ENCODE measurements at regions not wholly inside any gene's neighbourhood (a gene's known extent, or its start where the extent isn't known, plus 50 kb on each side); places are given as distances from the start of the nearest gene placed in this dataset.

DNA sequence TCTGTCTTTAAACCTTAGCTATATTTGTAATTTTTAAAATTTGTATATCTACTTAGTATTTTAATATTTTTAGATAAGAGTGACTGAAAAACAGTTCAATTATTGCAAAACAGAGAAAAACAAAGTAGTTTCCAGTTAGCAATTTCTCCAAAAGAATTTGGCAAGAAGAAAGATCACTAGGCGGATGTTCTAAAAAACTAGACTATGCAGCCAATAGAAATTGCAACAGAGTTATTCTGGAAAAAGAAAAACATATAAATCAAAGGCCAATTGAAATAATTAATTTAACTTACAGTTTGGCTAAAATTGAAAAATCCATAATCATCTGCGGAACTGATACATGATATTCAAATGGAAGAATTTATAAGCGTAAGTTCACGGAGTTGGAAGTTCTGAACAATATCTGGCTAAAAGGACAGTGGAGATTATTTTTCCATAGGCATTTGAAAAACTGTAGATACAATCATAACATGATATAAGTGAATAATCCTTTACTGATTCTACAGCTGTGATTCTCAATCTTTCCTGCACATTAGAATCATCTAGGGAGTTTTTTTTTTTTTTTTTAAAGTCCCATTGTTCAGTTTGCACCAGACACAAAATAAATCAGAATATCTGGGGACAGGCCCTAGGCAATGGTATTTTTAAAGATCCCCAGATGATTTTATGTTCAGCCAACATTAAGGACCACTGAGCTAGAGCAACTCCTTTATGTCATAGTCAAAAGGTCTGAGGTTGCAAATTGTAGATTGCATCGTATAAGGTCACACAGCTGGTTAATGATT, 605.1 kb upstream of the DAB2 start:
- DNase-seq, result no peak

DNA sequence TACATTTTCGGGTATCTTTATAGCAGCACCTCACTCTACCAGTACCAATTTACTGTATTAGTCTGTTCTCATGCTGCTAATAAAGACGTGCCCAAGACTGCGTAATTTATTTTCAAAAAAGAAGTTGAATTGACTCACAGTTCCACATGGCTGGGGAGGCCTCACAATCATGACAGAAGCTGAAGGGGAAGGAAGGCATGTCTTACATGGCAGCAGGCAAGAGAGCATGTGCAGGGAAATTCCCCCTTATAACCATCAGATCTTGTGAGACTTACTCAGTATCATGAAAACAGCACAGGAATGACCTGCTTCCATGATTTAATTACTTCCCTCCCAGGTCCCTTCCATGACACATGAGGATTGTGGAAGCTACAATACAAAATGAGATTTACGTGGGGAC, 602.6 kb upstream of the DAB2 start:
- DNase-seq, result no peak

DNA sequence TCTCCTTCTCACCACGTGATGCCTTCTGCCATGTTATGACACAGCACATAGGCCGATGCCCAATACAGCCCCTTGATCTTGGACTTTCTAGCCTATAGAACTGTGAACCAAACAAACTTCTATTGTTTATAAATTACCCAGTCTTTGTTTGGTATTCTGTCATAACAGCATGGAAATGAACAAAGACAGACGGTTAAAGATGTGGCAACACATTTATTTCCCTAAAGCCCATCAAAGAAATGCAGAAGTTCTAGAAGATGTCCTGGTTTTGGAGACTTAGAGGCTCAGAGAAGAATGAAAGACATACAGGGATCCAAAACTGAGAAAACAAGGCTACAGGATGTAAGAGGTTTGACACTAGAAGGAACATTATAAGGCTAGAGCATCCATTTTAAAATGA, 600.8 kb upstream of the DAB2 start:
- DNase-seq, result no peak

DNA sequence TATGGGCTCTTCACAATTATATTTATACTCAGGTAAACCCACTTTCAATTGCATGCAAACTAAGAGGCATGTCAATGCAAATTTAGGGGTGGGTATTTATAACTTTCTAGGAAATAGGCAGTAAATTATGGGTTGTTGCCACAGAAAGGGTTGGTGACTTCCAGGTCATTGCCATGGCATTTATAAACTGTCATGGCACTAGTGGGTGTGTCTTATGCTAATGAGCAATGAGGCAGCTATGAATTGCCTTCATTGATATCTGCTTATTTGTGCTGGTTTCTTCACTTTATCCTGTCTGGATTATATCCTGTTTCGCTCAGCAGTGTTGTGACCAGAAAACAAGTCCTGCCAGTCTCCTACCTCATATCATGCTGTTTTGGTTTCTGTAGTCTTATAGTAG, 597.3 kb upstream of the DAB2 start:
- DNase-seq, result no peak

DNA sequence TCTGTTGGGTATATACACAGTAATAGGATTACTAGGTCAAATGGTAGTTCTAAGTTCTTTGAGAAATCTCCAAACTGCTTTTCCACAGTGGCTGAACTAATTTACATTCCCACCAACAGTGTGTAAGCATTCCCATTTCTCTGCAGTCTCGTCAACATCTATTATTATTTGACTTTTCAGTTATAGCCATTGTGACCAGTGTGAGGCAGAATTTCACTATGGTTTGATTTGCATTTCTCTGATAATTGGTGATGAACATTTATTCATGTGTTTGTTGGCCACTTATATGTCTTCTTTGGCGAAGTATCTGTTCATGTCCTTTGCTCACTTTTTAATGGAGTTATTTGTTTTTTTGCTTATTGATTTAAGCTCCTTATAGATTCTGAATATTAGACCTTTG, 596.2 kb upstream of the DAB2 start:
- DNase-seq, result no peak

DNA sequence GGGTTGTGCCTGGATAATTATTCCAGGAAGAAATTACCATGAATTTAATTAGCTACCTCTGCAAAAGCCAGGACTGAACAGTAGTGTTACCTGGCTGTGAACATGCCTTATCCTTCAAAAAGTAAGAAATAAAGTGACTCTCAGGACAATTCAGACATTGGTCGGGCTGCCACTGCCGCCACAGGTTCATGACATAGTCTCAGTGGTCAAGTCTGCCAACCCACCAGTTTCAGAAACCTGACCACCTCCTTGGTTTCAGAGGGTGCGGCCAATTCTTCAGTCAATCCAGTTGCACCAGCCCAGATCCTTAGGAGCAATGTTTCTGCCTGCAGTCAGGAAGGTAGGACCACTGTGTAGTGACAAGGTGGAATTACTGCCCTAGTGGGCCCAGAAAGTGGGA, 593.1 kb upstream of the DAB2 start:
- no peak for DNase-seq

DNA sequence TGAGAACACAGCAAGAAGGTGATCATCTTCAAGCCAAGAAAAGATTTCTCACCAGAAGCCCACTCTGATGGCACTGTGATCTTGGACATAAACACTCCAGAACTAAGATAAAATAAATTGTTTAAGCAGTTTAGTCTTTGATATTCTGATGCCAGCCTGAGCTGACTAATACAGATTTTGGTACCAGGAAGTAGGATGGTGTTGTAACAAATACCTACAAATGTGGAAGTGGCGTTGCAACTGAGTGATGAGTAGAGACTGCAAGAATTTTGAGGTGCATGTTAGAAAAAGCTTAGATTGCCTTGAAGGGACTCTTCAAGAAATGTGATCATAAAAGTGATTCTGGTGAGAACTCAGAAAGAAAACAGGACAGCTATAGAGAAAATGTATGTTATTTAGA, 592.4 kb upstream of the DAB2 start:
- DNase-seq, result no peak

DNA sequence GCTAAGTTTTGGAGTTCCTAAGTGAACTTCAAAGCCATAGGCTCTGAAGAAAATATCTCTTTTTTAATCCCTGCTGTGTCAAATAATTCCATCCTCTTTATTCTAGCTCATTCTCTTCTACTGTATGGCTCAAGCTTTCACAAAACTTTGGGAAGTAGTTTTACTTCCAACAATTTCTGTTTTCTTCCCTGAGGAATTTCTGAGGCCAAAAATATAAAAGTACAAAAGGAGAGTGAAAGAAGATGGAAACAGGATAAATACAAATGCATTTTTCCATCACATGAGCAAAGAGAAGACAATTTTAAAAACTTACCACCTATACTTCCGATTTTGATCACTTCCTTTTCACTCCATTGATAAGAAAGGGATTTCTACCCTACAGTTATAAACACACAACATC, 585.7 kb upstream of the DAB2 start:
- DNase-seq, result no peak

DNA sequence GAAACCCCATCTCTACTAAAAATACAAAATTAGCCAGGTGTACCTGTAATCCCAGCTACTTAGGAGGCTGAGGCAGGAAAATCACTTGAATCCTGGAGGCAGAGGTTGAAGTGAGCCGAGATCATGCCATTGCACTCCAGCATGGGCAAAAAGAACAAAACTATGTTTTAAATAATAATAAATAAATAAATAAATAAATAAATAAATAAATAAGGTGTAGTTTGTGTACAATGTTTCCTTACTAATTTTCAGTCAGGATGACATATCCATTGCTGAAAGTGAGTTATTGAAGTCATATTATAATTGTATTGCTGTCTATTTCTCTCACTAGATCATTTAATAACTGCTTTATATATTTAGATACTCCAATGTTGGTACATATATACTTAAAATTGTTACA, 581.5 kb upstream of the DAB2 start:
- DNase-seq, result no peak

DNA sequence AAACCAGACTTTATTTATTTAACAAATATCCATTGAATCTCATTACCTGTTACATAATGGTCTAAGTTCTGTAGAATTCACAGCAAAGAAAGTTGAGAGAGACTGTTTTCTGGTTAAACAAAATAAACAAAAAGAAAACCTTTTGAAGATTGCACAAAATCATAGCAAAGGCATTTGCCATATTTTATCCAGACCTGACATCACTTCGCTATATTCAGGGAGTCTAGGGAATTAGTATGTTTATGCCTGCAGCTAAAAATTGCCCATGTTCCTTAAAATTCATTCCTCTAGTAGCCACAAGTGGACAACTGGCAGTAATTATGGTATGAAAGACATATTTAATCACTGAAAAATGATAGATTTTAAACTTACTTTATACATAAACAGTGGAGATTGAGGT, 577.0 kb upstream of the DAB2 start:
- DNase-seq, result no peak

DNA sequence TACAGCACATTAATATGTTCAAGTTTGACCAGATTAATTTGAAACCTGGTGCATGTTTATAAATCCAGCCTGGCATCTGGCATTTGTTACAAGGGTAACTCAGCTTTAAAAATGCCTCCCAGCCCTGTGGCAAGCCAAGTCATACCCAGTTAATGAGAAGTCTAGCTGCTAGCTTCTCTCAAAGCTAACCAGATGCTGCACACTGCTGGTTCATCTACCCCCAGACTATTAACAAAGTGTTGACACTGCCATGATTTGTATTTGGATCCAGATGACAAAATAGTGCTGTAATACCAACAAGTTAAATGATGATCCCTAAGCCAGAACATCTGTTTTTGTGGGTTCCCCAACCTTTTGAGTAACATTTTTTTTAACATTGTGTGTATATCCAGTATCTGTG, 573.7 kb upstream of the DAB2 start:
- DNase-seq, result no peak

DNA sequence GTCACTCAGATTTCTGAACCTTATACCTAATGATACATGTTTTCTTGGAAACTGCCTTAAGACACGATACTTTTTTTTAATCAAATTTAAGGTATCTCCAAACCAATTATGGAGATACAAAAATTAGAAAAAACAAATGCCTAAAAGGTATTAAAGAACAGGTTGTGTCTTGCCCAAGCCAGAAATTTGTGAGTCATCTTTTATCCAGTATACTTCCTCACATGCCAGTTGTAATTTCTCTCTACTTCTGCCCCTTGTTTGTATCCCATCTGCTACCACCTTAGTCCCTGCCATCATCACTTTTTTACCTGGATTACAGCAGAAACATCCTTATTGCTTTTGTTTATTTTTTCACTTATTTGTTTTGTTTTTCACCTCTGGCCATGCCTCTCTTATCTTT, 571.2 kb upstream of the DAB2 start:
- no peak for DNase-seq

DNA sequence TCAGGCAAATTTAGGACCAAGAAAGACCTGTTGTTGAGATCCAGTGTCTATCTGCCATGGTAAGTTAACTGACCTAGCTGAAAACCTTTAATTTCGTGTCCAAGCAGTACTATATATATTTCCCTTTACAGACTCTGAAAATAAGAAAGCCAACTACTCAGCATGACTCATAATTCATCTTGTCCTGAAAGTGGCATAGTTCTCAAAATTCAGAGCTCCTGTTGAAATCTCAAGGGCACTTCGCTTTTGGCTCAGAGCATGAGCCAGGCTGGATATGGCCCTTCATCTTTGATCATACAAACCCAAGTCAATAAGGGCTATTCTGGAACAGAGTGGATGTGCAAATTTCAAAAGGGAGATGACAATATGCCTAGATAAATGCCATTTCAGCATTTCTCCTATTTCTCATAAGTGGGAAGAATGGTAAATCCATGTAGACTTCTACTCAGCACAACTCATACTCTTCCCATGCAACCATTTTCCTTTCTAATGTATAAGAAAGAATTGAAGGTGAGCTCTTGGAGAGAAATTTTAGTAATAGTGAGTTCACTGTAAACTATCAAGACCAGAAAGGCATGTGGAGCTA, 567.9 kb upstream of the DAB2 start:
- DNase-seq, result no peak

DNA sequence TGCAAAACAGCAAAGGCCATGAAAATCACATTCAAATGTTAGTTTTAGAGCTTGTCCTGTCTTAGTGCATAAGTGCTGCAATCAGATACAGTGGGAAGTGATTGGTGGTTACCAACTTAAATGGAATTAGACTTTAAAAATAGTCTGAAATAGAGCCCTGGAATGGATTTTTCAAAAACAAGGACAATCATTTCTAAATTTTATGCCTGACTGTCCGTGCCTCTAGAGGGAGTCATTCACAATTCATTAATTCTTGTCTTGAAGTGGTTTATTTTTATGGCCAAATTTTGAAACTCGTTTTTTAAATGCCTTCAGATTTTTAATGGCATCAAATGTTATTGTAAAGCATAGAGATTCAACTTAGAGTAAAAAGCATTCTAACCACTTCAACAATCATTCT, 561.8 kb upstream of the DAB2 start:
- DNase-seq, result no peak

DNA sequence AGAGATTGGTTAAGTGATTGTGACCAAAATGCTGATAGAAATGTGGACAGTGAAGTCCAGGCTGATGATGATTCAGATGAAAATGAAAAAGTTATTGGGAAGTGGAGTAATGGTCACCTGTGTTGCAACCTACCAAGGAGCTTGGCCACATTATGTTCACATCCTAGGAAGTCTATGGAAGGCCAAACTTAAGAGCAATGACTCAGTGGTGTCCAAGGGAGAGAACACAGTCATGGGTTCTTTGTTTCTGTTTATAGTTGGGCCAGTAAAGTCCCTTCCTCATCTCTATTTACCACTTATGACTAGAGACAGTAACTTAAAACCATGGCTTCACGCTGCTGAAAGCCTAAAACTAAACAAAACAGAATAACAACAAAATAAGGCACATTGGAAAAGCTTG, 555.3 kb upstream of the DAB2 start:
- DNase-seq, result no peak

DNA sequence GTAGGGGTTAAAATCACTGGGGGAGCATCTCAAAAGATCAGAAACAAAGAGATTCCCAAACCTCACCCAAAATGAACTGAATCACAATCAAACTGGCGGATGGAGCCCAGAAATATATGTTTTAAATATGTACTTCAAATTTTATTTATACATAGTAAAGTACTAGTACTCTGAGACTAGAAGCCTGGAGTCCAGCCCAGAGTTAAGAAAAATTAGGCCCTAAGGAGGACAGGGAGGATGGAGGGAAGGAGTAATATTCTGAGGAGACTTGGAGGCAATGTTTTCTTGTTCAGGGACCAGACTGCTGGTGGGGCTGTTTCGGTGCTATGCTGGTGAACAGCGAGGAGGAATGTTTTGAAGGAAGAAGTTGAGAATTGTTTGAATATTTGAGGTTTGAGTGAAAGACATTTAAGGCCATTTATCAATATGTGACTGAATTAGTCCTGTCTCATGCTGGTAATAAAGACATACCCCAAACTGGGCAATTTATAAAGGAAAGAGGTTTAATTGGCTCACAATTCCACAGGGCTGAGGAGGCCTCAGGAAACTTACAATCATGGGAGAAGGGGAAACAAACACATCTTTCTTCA, 552.4 kb upstream of the DAB2 start:
- no peak for DNase-seq

DNA sequence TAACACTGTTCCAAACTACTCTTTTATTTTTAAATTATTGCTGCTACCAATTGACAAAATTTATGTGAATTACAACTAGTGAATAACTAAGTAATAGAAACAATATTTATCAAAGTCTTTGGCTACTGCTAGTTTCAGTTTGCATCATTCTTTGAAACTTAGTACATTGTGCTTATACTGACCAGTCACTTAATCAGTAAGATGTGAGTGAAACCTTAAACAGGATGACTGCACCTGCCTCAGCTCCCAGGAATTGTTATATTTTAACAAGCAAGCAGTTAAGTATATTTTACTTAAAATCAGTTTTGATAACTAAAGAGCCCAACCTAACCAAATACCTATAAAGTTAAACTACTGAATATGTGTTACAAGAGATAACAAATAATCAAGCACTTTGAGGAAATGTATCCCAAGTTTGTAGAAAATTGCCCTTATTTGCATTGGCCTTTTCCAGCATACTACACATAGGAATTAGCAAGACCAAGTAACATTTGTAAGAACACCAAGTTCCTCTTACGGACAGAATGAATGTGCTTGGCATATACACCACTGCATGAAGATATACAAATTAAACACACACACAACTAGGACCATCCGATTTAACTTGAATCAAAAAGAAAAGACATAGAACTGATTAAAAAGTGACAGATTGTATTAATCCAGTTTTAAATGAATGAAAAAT, 545.5 kb upstream of the DAB2 start:
- no peak for DNase-seq

DNA sequence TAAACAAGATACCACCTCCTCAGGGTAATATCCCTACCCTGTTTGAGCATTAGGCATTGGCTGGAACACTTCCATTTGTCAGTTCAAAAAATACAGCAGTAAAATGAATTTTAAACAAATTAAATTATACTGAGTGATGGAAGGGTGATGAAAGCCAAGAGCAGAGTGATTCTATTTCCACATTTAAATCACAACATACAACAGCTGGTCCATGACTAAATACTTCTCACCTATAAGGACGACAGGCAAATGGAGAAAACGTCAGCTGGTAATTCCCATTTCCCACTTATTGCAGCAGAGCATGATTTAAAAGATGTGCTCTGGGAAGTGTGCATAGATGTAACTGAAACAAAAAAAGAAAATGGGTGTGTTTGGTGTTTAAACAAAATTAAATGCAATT, 543.6 kb upstream of the DAB2 start:
- DNase-seq, result no peak

DNA sequence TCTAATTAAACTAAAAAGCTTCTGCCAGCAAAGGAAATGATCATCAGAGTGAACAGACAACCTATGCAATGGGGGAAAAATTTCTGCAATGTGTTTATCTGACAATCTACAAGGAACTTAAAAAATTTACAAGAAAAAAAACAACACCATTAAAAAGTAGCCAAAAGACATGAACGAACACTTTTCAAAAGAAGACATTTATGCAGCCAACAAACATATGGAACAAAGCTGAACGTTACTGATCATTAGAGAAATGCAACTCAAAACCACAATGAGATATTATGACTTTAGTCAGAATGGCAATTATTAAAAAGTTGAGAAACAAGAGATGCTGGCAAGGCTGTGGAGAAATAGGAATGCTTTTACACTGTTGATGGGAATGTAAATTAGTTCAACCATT, 530.4 kb upstream of the DAB2 start:
- DNase-seq, result no peak

DNA sequence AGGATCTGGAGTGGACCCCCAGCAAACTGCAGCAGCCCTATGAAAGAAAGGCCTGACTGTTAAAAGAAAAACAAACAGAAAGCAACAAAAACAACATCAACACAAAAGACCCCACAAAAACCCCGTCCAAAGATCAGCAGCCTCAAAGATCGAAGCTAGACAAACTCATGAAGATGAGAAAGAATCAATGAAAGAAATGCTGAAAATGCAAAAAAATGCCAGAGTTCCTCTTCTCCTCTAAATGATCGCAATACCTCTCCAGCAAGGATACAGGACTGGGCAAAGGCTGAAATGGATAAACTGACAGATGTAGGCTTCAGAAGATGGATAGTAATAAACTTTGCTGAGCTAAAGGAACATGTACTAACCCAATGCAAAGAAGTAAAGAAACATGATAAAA, 526.3 kb upstream of the DAB2 start:
- DNase-seq, result no peak

DNA sequence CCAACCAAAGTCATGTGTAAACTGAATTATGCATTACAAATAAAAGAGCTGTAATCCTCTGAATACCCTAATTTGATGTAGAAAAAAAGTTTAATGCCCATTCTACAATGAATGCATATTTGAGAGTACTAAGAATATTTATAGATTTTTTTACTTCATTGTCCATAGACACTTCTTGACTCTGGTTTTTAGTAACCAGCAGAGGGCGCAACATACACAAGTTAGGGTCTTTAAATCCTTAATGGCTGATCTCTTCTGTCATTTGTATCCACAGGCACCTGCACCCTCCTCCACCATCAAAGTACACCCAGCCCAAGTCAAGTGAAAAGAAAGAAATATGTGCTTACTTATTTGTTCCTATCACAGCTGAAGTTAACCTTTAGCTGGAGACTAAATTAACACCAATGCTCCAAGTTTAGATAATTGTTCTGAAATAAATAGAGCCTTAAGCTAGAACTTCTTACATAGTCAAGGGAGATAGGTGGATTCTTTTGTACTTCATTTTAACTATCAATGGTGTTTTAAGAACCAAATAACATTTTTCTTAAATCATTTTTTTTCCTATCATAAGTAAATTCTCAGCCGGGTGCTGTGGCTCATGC, 524.2 kb upstream of the DAB2 start:
- DNase-seq, result peak; percentile 81

DNA sequence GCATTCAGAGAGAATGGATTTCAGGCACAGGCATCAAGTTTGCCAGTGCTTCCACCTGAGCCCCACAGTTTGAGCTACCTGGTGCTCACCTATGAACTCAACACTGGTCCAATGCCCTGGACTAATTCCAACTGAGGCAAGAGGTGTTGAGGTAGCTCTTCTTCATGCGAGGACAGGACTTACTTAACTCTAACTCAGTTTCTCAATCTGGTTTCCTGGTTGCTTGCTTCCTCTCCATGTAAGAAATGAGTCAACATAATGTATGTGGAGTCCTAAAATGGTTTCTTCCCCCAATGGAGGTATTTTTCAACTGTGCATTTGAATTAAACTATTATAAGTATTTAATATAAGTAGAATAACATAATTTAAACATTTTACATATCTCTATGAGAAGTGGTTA, 523.6 kb upstream of the DAB2 start:
- DNase-seq, result no peak

DNA sequence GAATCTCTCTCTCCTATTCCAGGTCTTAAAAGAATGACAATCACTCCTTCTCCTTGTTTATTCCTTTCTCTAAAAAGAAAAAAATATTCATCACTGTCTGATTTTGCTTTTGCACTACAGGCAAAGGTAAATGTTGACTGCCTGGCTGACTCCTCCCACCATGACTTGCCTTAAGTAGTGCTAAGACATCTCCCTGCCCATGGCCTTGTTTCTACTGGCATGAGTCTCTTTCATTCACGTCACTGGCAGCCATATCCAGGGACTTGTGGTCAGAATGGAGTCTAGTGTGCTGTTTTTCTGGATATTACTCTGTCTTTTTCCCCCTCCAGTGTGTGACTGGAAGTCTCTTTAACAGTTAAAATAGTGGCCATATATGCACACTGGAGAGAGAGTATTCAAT, 522.9 kb upstream of the DAB2 start:
- no peak for DNase-seq

Data from OCI-M1 (cell line).